Ovary (tissue), 7 donors: ENCODE measurements at regions not wholly inside any gene's neighbourhood (a gene's known extent, or its start where the extent isn't known, plus 50 kb on each side); places are given as distances from the start of the nearest gene placed in this dataset.

Experiments used
- DNase-seq, 5 donors: peaks; one replicate each; pipeline ENCODE4 v3.0.0-alpha.2; 2019 to 2020
- H3K27ac ChIP-seq, 2 donors: fragments of 200-600 bp; one replicate each; pipeline versions ENCODE4 v1.5.1 to v1.8.0; 2019 to 2022
- H3K27me3 ChIP-seq: fragments of 200-600 bp; one replicate; pipeline ENCODE4 v1.8.0; 2022
- H3K36me3 ChIP-seq: fragments of 200-600 bp; sonication (generic); one replicate; pipeline ENCODE4 v1.5.1; 2019
- H3K4me1 ChIP-seq: one replicate; pipeline ENCODE4 v1.8.1; 2013; ENCODE audit warnings: mild to moderate bottlenecking, moderate library complexity; ENCODE audit not compliant: insufficient read depth
- H3K4me3 ChIP-seq: fragments of 200-600 bp; sonication (generic); one replicate; pipeline ENCODE4 v1.5.1; 2017
- H3K9me3 ChIP-seq, 2 donors: fragments of 200-600 bp in 1 of 2; sonication (generic) in 1 of 2; one replicate each; pipeline versions ENCODE4 v1.5.1 to v1.8.1; 2013 to 2019; ENCODE audit warnings: mild to moderate bottlenecking in 1 of 2, moderate library complexity in 1 of 2
- CTCF ChIP-seq, 3 donors: fragments of 450-650 bp in 2 of 3; fragments of 200-600 bp in 1 of 3; IDR thresholded peaks; one replicate each; pipeline versions ENCODE4 v1.5.1 to v1.8.0; 2016 to 2022; ENCODE audit warnings: antibody characterized with exemption in 3 of 3, mild to moderate bottlenecking in 1 of 3
- EP300 ChIP-seq: sonication (generic); formaldehyde crosslinking; IDR thresholded peaks from one replicate; pipeline ENCODE4 v1.6.1; 2017; ENCODE audit warnings: antibody characterized with exemption
- POLR2A ChIP-seq: fragments of 450-650 bp; IDR thresholded peaks from one replicate; pipeline ENCODE4 v1.6.1; 2017; ENCODE audit warnings: antibody characterized with exemption, mild to moderate bottlenecking, moderate library complexity
- WGBS, 3 donors: extraction: QIAGEN DNeasy Blood & Tissue Kit in 1 of 3; methylation state at CpG; one replicate each; pipeline versions ENCODE4 v1.1.5 to v1.1.7; 2013 to 2017; 5-methylcytosine and 5-hydroxymethylcytosine counted together
- intact Hi-C, 4 donors: fragments of 100-400 bp; cut with DNase I; formaldehyde crosslinking; loops; one replicate each; pipeline versions ENCODE4 v1.11.0 to v1.15.1; 2022 to 2023
- donor health status: DM: no; HTN: no; CAD: no; lungs with moderate emphysema.
- donor health status: DM: no; HTN: no; CAD: no.
- donor health status: Bipolar disorder and iron deficiency.
- donor health status: DM: no; HTN: no; CAD: no.
- donor health status: DM: yes; HTN: yes; CAD: no.

- 18 to 35% (median 23%) methylated on average over 6 of the region's 6 CpGs for WGBS, 3 donors
- Histone ChIP-seq H3K27me3 (no peaks in the 10 kb centered on the region), H3K4me3 (no peak overlapping the region), H3K27ac (no peak overlapping the region), H3K4me1 (no peaks in the 10 kb centered on the region), H3K9me3 (no peaks in the 10 kb centered on the region), H3K36me3 (no peaks in the 10 kb centered on the region)
- intact Hi-C loops = no loop called here
- no peak for DNase-seq
- TF ChIP-seq POLR2A = no peak
- no peak for TF ChIP-seq CTCF (IDR thresholded peaks at IDR 0.05)
- TF ChIP-seq EP300 = no peak
These were observed 493.4 kb upstream of the TMEM132C start for GRCh38 chr12:127773520-127773919.

DNA sequence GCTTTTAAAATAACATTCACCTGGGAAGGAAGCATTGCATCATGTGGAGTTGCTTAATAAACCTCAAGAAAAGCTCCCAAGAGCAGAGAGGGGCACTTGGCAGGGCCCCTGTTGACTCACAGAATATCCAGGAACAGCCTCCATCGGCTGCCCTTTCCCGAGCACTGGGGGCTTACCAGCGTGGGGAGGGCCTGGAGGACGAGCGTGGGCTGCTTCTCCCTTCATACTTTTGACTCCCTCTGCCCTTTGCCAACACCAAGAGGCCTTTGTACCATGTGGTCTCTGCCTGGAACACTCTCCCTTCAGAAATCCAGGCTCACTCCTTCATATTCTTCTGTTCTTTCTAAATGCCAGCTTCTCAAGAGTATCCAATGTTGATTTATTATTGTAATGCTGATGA, 492.1 kb upstream of the TMEM132C start:
- Histone ChIP-seq H3K27me3 (no peaks in the 10 kb centered on the region), H3K36me3 (no peaks in the 10 kb centered on the region), H3K27ac (no peak overlapping the region), H3K4me1 (no peaks in the 10 kb centered on the region), H3K9me3 (no peaks in the 10 kb centered on the region), H3K4me3 (no peak overlapping the region)
- intact Hi-C loops = no loop called here
- peak in 1 of 5 donors; percentile 34 for DNase-seq
- no peak for TF ChIP-seq EP300
- TF ChIP-seq POLR2A = no peak
- TF ChIP-seq CTCF (IDR thresholded peaks at IDR 0.05) = no peak
- 23 to 28% (median 28%) methylated on average over 5 of the region's 5 CpGs for WGBS, 3 donors

- WGBS, 3 donors = 75 to 82% (median 76%) methylated on average over 12 of the region's 12 CpGs
- intact Hi-C loops = no loop called here
- no peak for TF ChIP-seq CTCF (IDR thresholded peaks at IDR 0.05)
- TF ChIP-seq POLR2A = no peak
- TF ChIP-seq EP300 = no peak
These were observed 487.5 kb upstream of the TMEM132C start for GRCh38 chr12:127779301-127780045.

GRCh38 chr12:127780881-127781280, 486.1 kb upstream of the TMEM132C start:
- no peaks in the 10 kb centered on the region for H3K4me1 ChIP-seq
- H3K27ac ChIP-seq = no peak overlapping the region
- 50 to 54% (median 51%) methylated on average over 6 of the region's 6 CpGs for WGBS, 3 donors
- no peak for TF ChIP-seq CTCF (IDR thresholded peaks at IDR 0.05)
- TF ChIP-seq POLR2A = no peak
- no peak for TF ChIP-seq EP300
- no peak overlapping the region for H3K4me3 ChIP-seq
- no peaks in the 10 kb centered on the region for H3K36me3 ChIP-seq
- intact Hi-C loops = no loop called here
- H3K9me3 ChIP-seq = no peaks in the 10 kb centered on the region
- H3K27me3 ChIP-seq = no peaks in the 10 kb centered on the region
- no peak for DNase-seq

More at GRCh38 chr12:127779301-127780045, 487.5 kb upstream of the TMEM132C start:
- no peaks in the 10 kb centered on the region for H3K27me3 ChIP-seq
- no peak overlapping the region for H3K4me3 ChIP-seq
- H3K9me3 ChIP-seq = no peaks in the 10 kb centered on the region
- DNase-seq = no peak
- H3K27ac ChIP-seq = no peak overlapping the region
- no peaks in the 10 kb centered on the region for H3K4me1 ChIP-seq
- H3K36me3 ChIP-seq = no peaks in the 10 kb centered on the region
